HG02571 (cell line): ENCODE measurements at regions not wholly inside any gene's neighbourhood (a gene's known extent, or its start where the extent isn't known, plus 50 kb on each side); places are given as distances from the start of the nearest gene placed in this dataset.
A peak's percentile ranks its signal among the peaks of the same experiment; 100 is the strongest.
"Not testable (repeated sequence)": the region's sequence is repeated elsewhere in the genome, so short reads cannot be mapped to it uniquely, and the experiment has no call there.

Experiments used
- ATAC-seq: cut with Tn5 transposase; IDR thresholded peaks from one replicate; pipeline ENCODE4 v1.9.1; 2021; ENCODE audit warnings: mild to moderate bottlenecking, moderate library complexity; ENCODE audit not compliant: unreplicated experiment

- ATAC-seq = no peak
These were observed 375.8 kb downstream of the MDFIC start for GRCh38 chr7:115297656-115298055.

- no peak for ATAC-seq
These were observed 371.8 kb downstream of the MDFIC start for GRCh38 chr7:115293628-115294240.

- no peak for ATAC-seq
These were observed 370.5 kb downstream of the MDFIC start for GRCh38 chr7:115292381-115292780.

GRCh38 chr7:115289971-115290370 is 368.1 kb downstream of the MDFIC start:
- no peak for ATAC-seq

GRCh38 chr7:115276791-115277190 is 354.9 kb downstream of the MDFIC start:
- ATAC-seq = no peak

- not testable (repeated sequence) for ATAC-seq
These were observed 352.0 kb downstream of the MDFIC start for GRCh38 chr7:115273855-115274254.

GRCh38 chr7:115273139-115273772 is 351.4 kb downstream of the MDFIC start:
- ATAC-seq = no peak

GRCh38 chr7:115271332-115272235 is 349.7 kb downstream of the MDFIC start:
- ATAC-seq = no peak

- no peak for ATAC-seq
These were observed 347.6 kb downstream of the MDFIC start for GRCh38 chr7:115269486-115269885.

- no peak for ATAC-seq
These were observed 345.6 kb downstream of the MDFIC start for GRCh38 chr7:115267503-115267902.

GRCh38 chr7:115260381-115260780 is 338.5 kb downstream of the MDFIC start:
- no peak for ATAC-seq

GRCh38 chr7:115252461-115252860 is 330.6 kb downstream of the MDFIC start:
- ATAC-seq = no peak

GRCh38 chr7:115249080-115249479 is 327.2 kb downstream of the MDFIC start:
- ATAC-seq = no peak

GRCh38 chr7:115241151-115241550 is 319.3 kb downstream of the MDFIC start:
- no peak for ATAC-seq

- ATAC-seq = no peak
These were observed 318.3 kb downstream of the MDFIC start for GRCh38 chr7:115240242-115240641.

GRCh38 chr7:115235075-115235474 is 313.2 kb downstream of the MDFIC start:
- ATAC-seq = no peak

GRCh38 chr7:115233809-115234208 is 311.9 kb downstream of the MDFIC start:
- no peak for ATAC-seq

GRCh38 chr7:115232041-115232440 is 310.1 kb downstream of the MDFIC start:
- ATAC-seq = no peak

- peak; percentile 80 for ATAC-seq
These were observed 309.1 kb downstream of the MDFIC start for GRCh38 chr7:115230882-115231571.

GRCh38 chr7:115229401-115230105 is 307.7 kb downstream of the MDFIC start:
- ATAC-seq = no peak
